ENCODE measurements at regions not wholly inside any gene's neighbourhood (a gene's known extent, or its start where the extent isn't known, plus 50 kb on each side); places are given as distances from the start of the nearest gene placed in this dataset.

- Histone ChIP-seq H3K4me3 (ENCODE audit: control extremely low read depth in 1 of 5, extremely low read depth in 1 of 5, insufficient read depth in 1 of 5, low read depth in 2 of 5, low read length in 4 of 5) (no peak overlapping the region), H3K36me3 (replicated peaks in 1 of 2; ENCODE audit: control extremely low read depth in 1 of 2, control insufficient read depth in 1 of 2, extremely low read depth in 1 of 2, insufficient read depth in 2 of 2, low read length in 1 of 2) (no peaks in the 10 kb centered on the region), H4K20me1 (ENCODE audit: control insufficient read depth, insufficient read depth, low read length, poor library complexity, severe bottlenecking) (no peaks in the 10 kb centered on the region), H3K27me3 (replicated peaks in 1 of 4; ENCODE audit: control extremely low read depth in 1 of 4, control insufficient read depth in 3 of 4, insufficient read depth in 4 of 4, low read length in 3 of 4) (no peaks in the 10 kb centered on the region), H3K27ac (ENCODE audit: low read length in 2 of 2) (no peak overlapping the region), H3K4me1 (ENCODE audit: control insufficient read depth in 2 of 2, insufficient read depth in 2 of 2, low read length in 2 of 2) (no peaks in the 10 kb centered on the region), H3K4me2 (replicated peaks; ENCODE audit: low read depth, low read length, poor library complexity, severe bottlenecking) (no peak overlapping the region), H3K9me3 (ENCODE audit: control extremely low read depth in 1 of 3, control insufficient read depth in 2 of 3, insufficient read depth in 1 of 3, low read length in 2 of 3) (no peaks in the 10 kb centered on the region), H2AFZ (ENCODE audit: insufficient read depth, low read depth, low read length, poor library complexity, severe bottlenecking) (no peak overlapping the region), H3K79me2 (ENCODE audit: control insufficient read depth, insufficient read depth, low read length) (no peaks in the 10 kb centered on the region), H3K9ac (ENCODE audit: low read length) (no peak overlapping the region)
- POLR2A ChIA-PET = no interaction called here
- WGBS (ENCODE audit: insufficient coverage) = 100% methylated on average over 3 of the region's 7 CpGs
- ATAC-seq (ENCODE audit: low read depth) (no peak), DNase-seq (no peak)
- intact Hi-C loops (cut with micrococcal nuclease) = no loop called here
- H3K9me3 Mint-ChIP-seq (ENCODE audit: insufficient read depth) = no peaks in the 10 kb centered on the region
- no peak for TF ChIP-seq EZH2 (IDR thresholded peaks at IDR 0.05; ENCODE audit: borderline replicate concordance, insufficient read depth, low read depth, low read length, poor library complexity, severe bottlenecking)
- no peak for TF ChIP-seq CTCF (IDR thresholded peaks at IDR 0.05)
- no peak overlapping the region for H3K4me3 Mint-ChIP-seq
- CTCF ChIA-PET = no interaction called here
- no peaks in the 10 kb centered on the region for H3K4me1 Mint-ChIP-seq
- H3K27ac Mint-ChIP-seq = no peak overlapping the region
- H3K27me3 Mint-ChIP-seq = no peaks in the 10 kb centered on the region
Measured at GRCh38 chr6:25169961-25170360, 109.2 kb upstream of the CARMIL1 start.

GRCh38 chr6:25170640-25171039 lies 108.5 kb upstream of the CARMIL1 start:
- TF ChIP-seq EZH2 (IDR thresholded peaks at IDR 0.05; ENCODE audit: borderline replicate concordance, insufficient read depth, low read depth, low read length, poor library complexity, severe bottlenecking) = no peak
- TF ChIP-seq CTCF (IDR thresholded peaks at IDR 0.05) = no peak
- H4K20me1 ChIP-seq (ENCODE audit: control insufficient read depth, insufficient read depth, low read length, poor library complexity, severe bottlenecking) = no peaks in the 10 kb centered on the region
- POLR2A ChIA-PET = no interaction called here
- no peaks in the 10 kb centered on the region for H3K4me1 ChIP-seq (ENCODE audit: control insufficient read depth in 2 of 2, insufficient read depth in 2 of 2, low read length in 2 of 2)
- DNase-seq (no peak), ATAC-seq (ENCODE audit: low read depth) (no peak)
- H3K9ac ChIP-seq (ENCODE audit: low read length) = no peak overlapping the region
- H3K9me3 ChIP-seq (ENCODE audit: control extremely low read depth in 1 of 3, control insufficient read depth in 2 of 3, insufficient read depth in 1 of 3, low read length in 2 of 3) = no peaks in the 10 kb centered on the region
- H3K9me3 Mint-ChIP-seq (ENCODE audit: insufficient read depth) = no peaks in the 10 kb centered on the region
- CTCF ChIA-PET = no interaction called here
- no peaks in the 10 kb centered on the region for H3K27me3 Mint-ChIP-seq
- no peaks in the 10 kb centered on the region for H3K27me3 ChIP-seq (replicated peaks in 1 of 4; ENCODE audit: control extremely low read depth in 1 of 4, control insufficient read depth in 3 of 4, insufficient read depth in 4 of 4, low read length in 3 of 4)
- no peak overlapping the region for H3K4me3 ChIP-seq (ENCODE audit: control extremely low read depth in 1 of 5, extremely low read depth in 1 of 5, insufficient read depth in 1 of 5, low read depth in 2 of 5, low read length in 4 of 5)
- H3K27ac ChIP-seq (ENCODE audit: low read length in 2 of 2) = no peak overlapping the region
- H3K4me2 ChIP-seq (replicated peaks; ENCODE audit: low read depth, low read length, poor library complexity, severe bottlenecking) = no peak overlapping the region
- intact Hi-C loops (cut with micrococcal nuclease) = no loop called here
- H3K79me2 ChIP-seq (ENCODE audit: control insufficient read depth, insufficient read depth, low read length) = no peaks in the 10 kb centered on the region
- H3K27ac Mint-ChIP-seq = no peak overlapping the region
- H2AFZ ChIP-seq (ENCODE audit: insufficient read depth, low read depth, low read length, poor library complexity, severe bottlenecking) = no peak overlapping the region
- no peak overlapping the region for H3K4me3 Mint-ChIP-seq
- H3K4me1 Mint-ChIP-seq = no peaks in the 10 kb centered on the region
- H3K36me3 ChIP-seq (replicated peaks in 1 of 2; ENCODE audit: control extremely low read depth in 1 of 2, control insufficient read depth in 1 of 2, extremely low read depth in 1 of 2, insufficient read depth in 2 of 2, low read length in 1 of 2) = no peaks in the 10 kb centered on the region
